ENCODE measurements at regions not wholly inside any gene's neighbourhood (a gene's known extent, or its start where the extent isn't known, plus 50 kb on each side); places are given as distances from the start of the nearest gene placed in this dataset.
"Not testable (repeated sequence)": the region's sequence is repeated elsewhere in the genome, so short reads cannot be mapped to it uniquely, and the experiment has no call there.

- not testable (repeated sequence) for TF ChIP-seq CTCF (IDR thresholded peaks at IDR 0.05 in 2 of 3, conservative IDR thresholded peaks at IDR 0.05 in 1 of 3; ENCODE audit: borderline replicate concordance in 1 of 3, insufficient read depth in 1 of 3, low read depth in 2 of 3, low read length in 2 of 3); MAX (IDR thresholded peaks at IDR 0.05); EZH2 (IDR thresholded peaks at IDR 0.05); RAD21 (IDR thresholded peaks at IDR 0.05; ENCODE audit: low read depth)
Measured at GRCh38 chr12:13898387-13898786, 83.0 kb downstream of the GRIN2B start.

All from HCT116 (cell line).